Gastrocnemius medialis (tissue), 4 donors: ENCODE measurements at regions not wholly inside any gene's neighbourhood (a gene's known extent, or its start where the extent isn't known, plus 50 kb on each side); places are given as distances from the start of the nearest gene placed in this dataset.

Experiments used
- ATAC-seq, 2 donors: fragments of 150-250 bp; one replicate each; pipeline ENCODE4 v1.9.1; 2016
- DNase-seq, 2 donors: peaks; one replicate each; pipeline ENCODE4 v3.0.0-alpha.2; 2019
- H3K27ac ChIP-seq, 4 donors: fragments of 200-600 bp; sonication (generic); 1 replicate in 1 of 4; 2 replicates in 3 of 4; pipeline ENCODE4 v1.5.1; 2016 to 2018; ENCODE audit warnings: mild to moderate bottlenecking in 2 of 4, moderate library complexity in 1 of 4
- H3K27me3 ChIP-seq, 3 donors: fragments of 200-600 bp; sonication (generic) in 2 of 3; 1 replicate in 1 of 3; 2 replicates in 2 of 3; pipeline versions ENCODE4 v1.5.1 to v1.6.0; 2016 to 2019; ENCODE audit warnings: mild to moderate bottlenecking in 1 of 3, moderate library complexity in 1 of 3
- H3K36me3 ChIP-seq, 2 donors: fragments of 200-600 bp; sonication (generic) in 1 of 2; one replicate each; pipeline ENCODE4 v1.5.1; 2017 to 2018
- H3K4me1 ChIP-seq, 2 donors: fragments of 200-600 bp; sonication (generic) in 1 of 2; one replicate each; pipeline ENCODE4 v1.5.1; 2016 to 2017; ENCODE audit warnings: mild to moderate bottlenecking in 2 of 2
- H3K4me3 ChIP-seq, 4 donors: fragments of 200-600 bp; sonication (generic) in 3 of 4; 1 replicate in 1 of 4; 2 replicates in 3 of 4; pipeline ENCODE4 v1.5.1; 2016 to 2019; ENCODE audit warnings: mild to moderate bottlenecking in 2 of 4
- H3K9me3 ChIP-seq, 3 donors: fragments of 200-600 bp; sonication (generic) in 2 of 3; 1 replicate in 1 of 3; 2 replicates in 2 of 3; pipeline ENCODE4 v1.5.1; 2016 to 2019
- POLR2A ChIP-seq, 2 donors: fragments of 450-650 bp; IDR thresholded peaks; one replicate each; pipeline ENCODE4 v1.6.1; 2017; ENCODE audit warnings: antibody characterized with exemption in 2 of 2, mild to moderate bottlenecking in 2 of 2, moderate library complexity in 2 of 2
- in situ Hi-C, 4 donors: fragments of 200-750 bp; cut with MboI; loops; one replicate each; pipeline versions ENCODE4 v1.15.0 to v1.8.0; 2017; ENCODE audit warnings: low sequenced_read_pairs in 4 of 4
- intact Hi-C: fragments of 100-400 bp; cut with DNase I; formaldehyde crosslinking; loops from one replicate; pipeline ENCODE4 v1.15.1; 2023; ENCODE audit warnings: low total_unique reads
- TF ChIP-seq, protein P1 (sequence below), 5 experiments: fragments of 450-650 bp in 3 of 5; fragments of 200-600 bp in 2 of 5; sonication (generic) in 2 of 5; IDR thresholded peaks in 4 of 5; conservative IDR thresholded peaks in 1 of 5; 1 replicate in 4 of 5; 2 replicates in 1 of 5; pipeline ENCODE4 v1.5.1; 2016 to 2019; ENCODE audit warnings: antibody characterized with exemption in 5 of 5, mild to moderate bottlenecking in 3 of 5, moderate library complexity in 3 of 5

DNA sequence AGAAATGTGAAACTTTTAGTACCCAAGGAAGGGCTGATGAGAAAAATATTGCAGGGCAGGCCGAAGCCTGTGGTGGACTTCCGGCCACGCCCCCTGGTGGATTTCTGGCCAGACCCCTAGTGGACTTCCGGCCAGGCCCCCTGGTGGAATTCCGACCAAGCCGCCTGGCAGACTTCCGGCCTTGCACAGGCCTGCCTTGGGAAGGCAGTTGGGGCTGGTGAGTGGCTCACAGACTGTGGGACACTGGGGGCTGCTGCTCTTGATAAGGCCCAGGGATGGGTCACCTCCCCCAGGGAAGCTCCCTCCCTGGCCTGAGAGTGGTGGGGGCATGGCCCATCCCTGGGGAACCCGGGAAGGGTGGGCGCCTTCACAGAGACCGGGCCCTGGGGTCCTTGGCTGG is 116.4 kb upstream of the MKI67 start:
- Histone ChIP-seq H3K9me3 (no peaks in the 10 kb centered on the region), H3K36me3 (no peaks in the 10 kb centered on the region), H3K4me1 (no peaks in the 10 kb centered on the region), H3K4me3 (no peak overlapping the region), H3K27me3 (no peaks in the 10 kb centered on the region), H3K27ac (no peak overlapping the region)
- TF ChIP-seq POLR2A (IDR thresholded peaks at IDR 0.05): no peak
- TF ChIP-seq, protein P1, sequence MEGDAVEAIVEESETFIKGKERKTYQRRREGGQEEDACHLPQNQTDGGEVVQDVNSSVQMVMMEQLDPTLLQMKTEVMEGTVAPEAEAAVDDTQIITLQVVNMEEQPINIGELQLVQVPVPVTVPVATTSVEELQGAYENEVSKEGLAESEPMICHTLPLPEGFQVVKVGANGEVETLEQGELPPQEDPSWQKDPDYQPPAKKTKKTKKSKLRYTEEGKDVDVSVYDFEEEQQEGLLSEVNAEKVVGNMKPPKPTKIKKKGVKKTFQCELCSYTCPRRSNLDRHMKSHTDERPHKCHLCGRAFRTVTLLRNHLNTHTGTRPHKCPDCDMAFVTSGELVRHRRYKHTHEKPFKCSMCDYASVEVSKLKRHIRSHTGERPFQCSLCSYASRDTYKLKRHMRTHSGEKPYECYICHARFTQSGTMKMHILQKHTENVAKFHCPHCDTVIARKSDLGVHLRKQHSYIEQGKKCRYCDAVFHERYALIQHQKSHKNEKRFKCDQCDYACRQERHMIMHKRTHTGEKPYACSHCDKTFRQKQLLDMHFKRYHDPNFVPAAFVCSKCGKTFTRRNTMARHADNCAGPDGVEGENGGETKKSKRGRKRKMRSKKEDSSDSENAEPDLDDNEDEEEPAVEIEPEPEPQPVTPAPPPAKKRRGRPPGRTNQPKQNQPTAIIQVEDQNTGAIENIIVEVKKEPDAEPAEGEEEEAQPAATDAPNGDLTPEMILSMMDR (IDR thresholded peaks at IDR 0.05 in 4 of 5, conservative IDR thresholded peaks at IDR 0.05 in 1 of 5): no peak
- no peak for ATAC-seq
- in situ Hi-C loops: no loop called here
- no peak for DNase-seq
- intact Hi-C loops: no loop called here

DNA sequence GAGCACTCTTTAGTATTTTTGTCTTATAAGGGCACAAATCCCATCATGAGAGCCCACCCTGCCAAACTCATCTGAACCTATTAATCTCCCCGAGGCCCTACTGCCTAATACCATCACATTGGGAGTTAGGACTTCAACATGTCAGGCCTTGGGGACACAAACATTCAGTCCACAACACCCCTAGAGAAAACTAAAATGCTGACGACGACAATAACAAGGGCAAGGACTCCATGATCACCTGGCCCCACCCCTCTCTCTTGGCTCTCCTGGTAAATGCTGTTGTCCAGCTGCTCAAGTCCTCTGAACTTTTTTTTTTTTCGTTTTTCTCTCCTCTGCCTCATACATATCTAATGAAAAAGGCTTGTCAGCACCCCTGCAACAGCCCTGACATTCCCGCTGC is 118.8 kb upstream of the MKI67 start:
- in situ Hi-C loops: no loop called here
- H3K4me3 ChIP-seq: no peak overlapping the region
- no peaks in the 10 kb centered on the region for H3K9me3 ChIP-seq
- ATAC-seq: no peak
- no peak for DNase-seq
- TF ChIP-seq, protein P1 (IDR thresholded peaks at IDR 0.05 in 4 of 5, conservative IDR thresholded peaks at IDR 0.05 in 1 of 5): no peak
- no peak for TF ChIP-seq POLR2A (IDR thresholded peaks at IDR 0.05)
- H3K27ac ChIP-seq: no peak overlapping the region
- no peaks in the 10 kb centered on the region for H3K4me1 ChIP-seq
- H3K36me3 ChIP-seq: no peaks in the 10 kb centered on the region
- intact Hi-C loops: no loop called here
- no peaks in the 10 kb centered on the region for H3K27me3 ChIP-seq

DNA sequence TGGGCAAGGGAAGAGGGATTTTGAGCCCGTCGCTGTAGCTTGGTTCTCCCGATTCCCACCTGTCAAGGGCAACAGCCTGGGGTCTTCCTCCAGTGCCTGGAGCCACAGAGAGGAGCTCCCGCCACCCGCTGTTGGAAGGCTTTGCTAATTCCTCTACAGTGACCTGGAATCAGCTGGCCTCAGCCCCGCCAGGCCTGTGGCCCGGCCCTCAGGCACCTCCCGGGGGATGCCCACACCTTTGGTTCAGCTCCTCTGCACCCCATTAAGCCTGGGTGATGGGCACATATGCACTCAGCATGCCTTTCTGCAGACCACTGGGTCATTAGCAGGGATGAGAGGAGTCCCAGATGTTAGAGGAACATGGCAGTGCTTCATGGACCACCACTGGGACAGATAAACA is 121.4 kb upstream of the MKI67 start:
- no peaks in the 10 kb centered on the region for H3K9me3 ChIP-seq
- in situ Hi-C loops: no loop called here
- TF ChIP-seq, protein P1 (IDR thresholded peaks at IDR 0.05 in 4 of 5, conservative IDR thresholded peaks at IDR 0.05 in 1 of 5): no peak
- TF ChIP-seq POLR2A (IDR thresholded peaks at IDR 0.05): no peak

DNA sequence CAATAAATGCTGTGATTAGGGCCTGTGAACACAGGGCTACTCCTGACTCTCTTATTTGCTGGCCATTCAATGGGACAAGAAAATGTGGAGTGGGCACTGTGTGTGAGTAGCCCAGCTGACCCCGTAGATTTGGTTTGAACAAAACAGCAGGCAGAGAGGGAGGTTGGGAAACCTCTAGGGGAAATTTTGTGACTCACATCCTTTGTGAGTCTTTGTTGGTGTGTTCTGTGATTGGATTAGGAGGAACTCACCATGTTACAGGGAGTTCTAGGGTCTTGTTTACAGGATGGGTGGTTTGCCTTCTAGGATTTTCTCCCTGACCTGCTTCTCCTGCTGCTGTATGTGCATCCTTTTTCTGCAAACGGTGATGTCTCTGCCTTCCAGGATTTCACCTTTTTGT is 128.3 kb upstream of the MKI67 start:
- Histone ChIP-seq H3K4me1 (no peaks in the 10 kb centered on the region), H3K36me3 (no peaks in the 10 kb centered on the region), H3K4me3 (no peak overlapping the region), H3K27ac (no peak overlapping the region), H3K27me3 (peaks cover 0 to 4% (median 0%) of the 10 kb centered on the region in 3 donors), H3K9me3 (no peaks in the 10 kb centered on the region)
- in situ Hi-C loops: no loop called here
- DNase-seq (no peak), ATAC-seq (no peak)
- intact Hi-C loops: no loop called here
- TF ChIP-seq, protein P1 (IDR thresholded peaks at IDR 0.05 in 4 of 5, conservative IDR thresholded peaks at IDR 0.05 in 1 of 5): no peak
- TF ChIP-seq POLR2A (IDR thresholded peaks at IDR 0.05): no peak

More for the DNA sequence above, 121.4 kb upstream of the MKI67 start:
- Histone ChIP-seq H3K4me3 (no peak overlapping the region), H3K36me3 (no peaks in the 10 kb centered on the region), H3K27me3 (no peaks in the 10 kb centered on the region), H3K27ac (no peak overlapping the region), H3K4me1 (no peaks in the 10 kb centered on the region)
- ATAC-seq (no peak), DNase-seq (no peak)
- intact Hi-C loops: no loop called here

DNA sequence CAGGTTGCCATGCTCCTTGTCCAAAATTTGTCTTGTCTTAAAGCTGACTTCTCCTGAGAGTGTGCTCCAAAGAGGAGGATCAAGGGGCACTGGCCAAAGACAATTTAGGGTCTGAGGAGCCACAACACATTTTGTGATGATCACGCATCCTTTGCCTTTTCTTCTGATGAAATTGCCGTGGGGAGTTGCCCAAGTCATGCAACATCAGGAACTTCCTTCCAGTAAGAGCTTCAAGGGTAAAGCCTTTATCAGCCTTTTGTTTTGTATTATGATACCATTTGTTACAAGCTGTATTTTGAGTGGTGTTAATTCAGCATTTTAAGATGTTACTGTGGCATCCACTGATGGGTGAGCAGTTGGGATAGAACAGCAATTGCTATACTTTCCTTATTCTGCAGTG is 131.2 kb upstream of the MKI67 start:
- no peak overlapping the region for H3K4me3 ChIP-seq
- H3K27me3 ChIP-seq: peaks cover 0 to 4% (median 0%) of the 10 kb centered on the region in 3 donors
- ATAC-seq (no peak), DNase-seq (no peak)
- no peaks in the 10 kb centered on the region for H3K4me1 ChIP-seq
- no peak overlapping the region for H3K27ac ChIP-seq
- H3K9me3 ChIP-seq: no peaks in the 10 kb centered on the region
- H3K36me3 ChIP-seq: no peaks in the 10 kb centered on the region
- intact Hi-C loops: no loop called here
- in situ Hi-C loops: no loop called here
- TF ChIP-seq, protein P1 (IDR thresholded peaks at IDR 0.05 in 4 of 5, conservative IDR thresholded peaks at IDR 0.05 in 1 of 5): no peak
- TF ChIP-seq POLR2A (IDR thresholded peaks at IDR 0.05): no peak
